HG03025 (cell line): ENCODE measurements at regions not wholly inside any gene's neighbourhood (a gene's known extent, or its start where the extent isn't known, plus 50 kb on each side); places are given as distances from the start of the nearest gene placed in this dataset.
"Not testable (repeated sequence)": the region's sequence is repeated elsewhere in the genome, so short reads cannot be mapped to it uniquely, and the experiment has no call there.

Source experiments
- ATAC-seq: cut with Tn5 transposase; IDR thresholded peaks from one replicate; pipeline ENCODE4 v1.9.1; 2021; ENCODE audit warnings: mild to moderate bottlenecking, moderate library complexity; ENCODE audit not compliant: unreplicated experiment, low FRiP score

DNA sequence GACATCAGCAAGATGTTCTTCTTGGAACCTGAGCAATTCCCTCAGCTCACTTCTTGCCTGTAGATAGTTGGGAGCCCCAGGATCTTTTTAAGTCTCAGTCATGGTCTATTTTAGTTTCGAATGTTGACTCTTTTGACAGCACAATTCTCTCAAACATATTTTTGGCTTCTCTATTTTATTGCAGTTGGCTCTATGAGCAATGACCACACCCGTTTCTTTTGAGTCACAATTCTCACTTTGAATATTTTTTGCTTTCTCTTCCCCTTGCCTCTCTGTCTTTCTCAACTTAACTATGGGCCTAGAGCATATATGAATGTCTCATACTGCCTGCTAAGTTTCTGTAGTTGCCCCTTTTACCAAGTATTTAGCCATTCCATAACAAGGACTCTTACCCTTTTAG lies 222.8 kb downstream of the PTN start:
- ATAC-seq = peak; percentile 96

DNA sequence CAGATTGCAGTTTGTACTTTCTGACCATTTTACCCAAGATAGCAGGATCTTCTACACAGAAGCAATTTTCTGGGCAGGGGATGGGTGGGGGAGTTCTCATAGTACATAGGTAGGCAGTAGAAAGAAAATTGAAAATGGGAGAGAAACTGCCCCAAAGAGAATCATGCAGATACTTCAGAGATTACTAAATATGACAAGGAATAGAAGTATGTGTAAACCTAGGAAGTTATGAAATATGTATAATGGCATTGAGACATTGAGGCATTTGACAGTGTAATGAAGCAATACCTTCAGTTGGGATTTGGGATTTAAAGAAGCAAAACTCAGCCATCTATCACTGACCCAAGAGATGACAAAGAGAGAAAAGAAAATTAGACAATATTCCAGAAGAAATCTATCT lies 233.0 kb downstream of the PTN start:
- no peak for ATAC-seq

DNA sequence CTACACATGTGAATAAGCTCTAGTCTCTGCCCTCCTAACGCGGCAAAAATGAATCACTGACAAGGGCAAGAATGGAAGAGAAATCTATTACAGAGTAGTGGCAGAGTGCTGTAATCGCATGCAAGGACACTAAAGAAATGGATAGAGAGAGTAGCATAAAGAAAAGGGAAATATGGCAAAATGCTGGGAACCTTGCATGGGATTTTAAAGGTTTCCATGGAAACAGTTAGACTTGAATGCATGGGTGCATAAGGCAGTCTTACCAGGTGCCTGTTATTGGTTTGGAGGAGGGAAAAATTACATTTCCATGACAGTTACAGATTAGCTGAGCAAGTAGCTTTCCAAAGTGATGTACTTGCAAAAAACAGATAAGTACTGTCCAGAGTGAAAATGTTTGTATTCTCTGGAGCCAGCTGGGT lies 233.4 kb downstream of the PTN start:
- no peak for ATAC-seq

DNA sequence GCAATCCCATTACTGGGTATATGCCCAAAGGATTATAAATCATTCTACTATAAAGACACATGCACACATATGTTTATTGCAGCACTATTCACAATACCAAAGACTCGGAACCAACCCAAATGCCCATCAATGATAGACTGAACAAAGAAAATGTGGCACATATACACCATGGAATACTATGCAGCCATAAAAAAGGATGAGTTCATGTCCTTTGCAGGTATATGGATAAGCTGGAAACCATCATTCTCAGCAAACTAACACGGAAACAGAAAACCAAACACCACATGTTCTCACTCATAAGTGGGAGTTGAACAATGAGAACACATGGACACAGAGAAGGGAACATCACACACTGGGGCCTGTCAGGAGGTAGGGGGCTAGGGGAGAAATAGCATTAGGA lies 235.7 kb downstream of the PTN start:
- not testable (repeated sequence) for ATAC-seq

DNA sequence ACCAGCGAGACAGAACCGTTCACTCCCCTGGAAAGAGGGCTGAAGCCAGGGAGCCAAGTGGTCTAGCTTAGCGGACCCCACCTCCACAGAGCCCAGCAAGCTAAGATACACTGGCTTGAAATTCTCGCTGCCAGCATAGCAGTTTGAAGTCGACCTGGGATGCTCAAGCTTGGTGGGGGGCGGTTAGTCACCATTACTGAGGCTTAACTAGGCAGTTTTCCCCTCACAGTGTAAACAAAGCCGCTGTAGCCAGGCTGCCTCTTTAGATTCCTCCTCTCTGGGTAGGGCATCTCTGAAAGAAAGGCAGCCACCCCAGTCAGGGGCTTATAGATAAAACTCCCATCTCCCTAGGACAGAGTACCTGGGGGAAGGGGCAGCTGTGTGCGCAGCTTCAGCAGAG lies 235.1 kb downstream of the CHRM2 start:
- ATAC-seq = not testable (repeated sequence)

DNA sequence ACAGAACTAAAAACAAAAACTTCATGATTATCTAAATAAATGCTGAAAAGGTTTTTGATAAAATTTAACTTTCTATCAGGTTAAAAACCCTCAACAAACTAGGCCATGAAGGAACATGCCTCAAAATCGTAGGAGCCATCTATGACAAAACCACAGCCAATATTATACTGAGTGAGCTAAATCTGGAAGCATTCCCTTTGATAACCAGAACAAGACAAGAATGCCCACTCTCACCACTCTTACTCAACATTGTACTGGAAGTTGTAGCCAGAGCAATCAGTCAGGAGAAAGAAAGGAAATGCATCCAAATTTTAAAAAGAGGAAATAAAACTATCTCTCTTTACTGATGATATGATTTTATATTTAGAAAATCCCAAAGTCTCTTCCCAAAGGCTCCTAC lies 228.7 kb downstream of the CHRM2 start:
- no peak for ATAC-seq

DNA sequence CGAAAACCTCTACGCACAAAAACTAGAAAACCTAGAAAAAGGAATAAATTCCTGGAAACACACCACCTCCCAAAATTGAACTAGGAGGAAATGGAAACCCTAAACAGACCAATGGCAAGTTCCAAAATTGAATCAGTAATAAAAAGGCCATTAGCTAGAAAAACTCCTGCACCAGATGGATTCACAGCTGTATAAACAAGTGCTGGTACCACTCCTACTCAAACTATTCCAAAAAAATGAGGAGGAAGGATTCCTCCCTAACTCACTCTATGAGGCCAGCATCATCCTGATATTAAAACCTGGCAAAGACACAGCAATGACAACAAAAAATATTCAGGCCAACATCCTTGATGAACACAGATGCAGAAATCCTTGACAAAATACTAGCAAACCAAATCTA lies 228.2 kb downstream of the CHRM2 start:
- ATAC-seq = no peak

DNA sequence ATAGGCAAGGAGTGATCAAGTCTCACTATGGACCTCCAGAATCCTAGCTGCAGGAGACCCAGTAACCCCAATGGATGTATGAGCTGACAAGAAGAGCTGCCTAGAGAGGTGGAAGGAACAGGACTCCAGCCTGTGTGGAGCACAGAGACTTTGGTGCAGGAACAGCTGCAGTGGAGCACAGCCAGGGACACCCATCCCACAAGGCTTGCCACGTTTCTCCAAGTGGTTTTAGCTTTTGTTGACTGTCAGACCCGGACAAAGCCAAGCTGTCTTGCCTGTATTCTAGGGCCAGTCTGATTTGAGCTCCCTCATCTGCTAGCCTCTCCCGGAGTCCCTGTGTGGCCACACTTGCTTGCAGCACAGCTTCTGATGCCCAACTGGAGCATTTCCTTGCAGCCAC lies 224.7 kb downstream of the CHRM2 start:
- no peak for ATAC-seq

DNA sequence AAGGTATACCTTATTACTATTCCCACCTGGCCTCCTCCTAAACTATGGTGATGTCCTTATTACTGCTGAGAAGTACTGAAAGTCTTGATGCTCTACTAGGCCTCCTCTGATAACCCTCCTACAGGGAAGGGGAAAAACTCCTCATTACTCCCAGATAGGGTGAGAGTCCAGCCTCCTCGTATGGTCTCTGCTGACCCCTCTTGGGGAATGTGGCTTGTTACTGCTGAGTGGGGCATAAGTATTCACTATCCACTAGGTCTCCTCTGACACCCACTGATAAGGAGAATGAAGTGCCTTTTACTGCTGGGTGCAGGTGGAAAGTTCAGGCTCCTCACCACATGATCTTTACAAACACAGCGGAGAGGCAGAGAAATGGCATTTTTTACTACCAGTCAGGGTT lies 222.9 kb downstream of the CHRM2 start:
- no peak for ATAC-seq

DNA sequence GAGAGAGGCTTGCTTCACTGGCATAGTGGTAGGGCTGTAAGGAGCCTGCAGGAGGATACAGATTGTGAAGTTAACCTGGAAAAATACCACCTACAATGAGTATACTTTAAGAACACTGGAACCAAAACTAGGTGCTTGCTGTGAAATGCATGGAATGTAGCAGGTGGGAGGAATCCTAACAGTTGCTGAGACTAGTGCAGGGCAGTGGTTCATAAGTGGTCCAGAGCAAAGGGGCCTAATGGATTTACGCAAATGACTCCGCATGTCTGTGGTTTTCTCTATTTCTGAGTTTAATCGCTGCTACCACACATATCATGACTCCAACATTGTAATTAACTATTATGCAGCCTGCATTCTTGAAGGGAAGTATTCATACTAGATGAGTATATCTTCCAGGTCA lies 218.4 kb downstream of the CHRM2 start:
- no peak for ATAC-seq

DNA sequence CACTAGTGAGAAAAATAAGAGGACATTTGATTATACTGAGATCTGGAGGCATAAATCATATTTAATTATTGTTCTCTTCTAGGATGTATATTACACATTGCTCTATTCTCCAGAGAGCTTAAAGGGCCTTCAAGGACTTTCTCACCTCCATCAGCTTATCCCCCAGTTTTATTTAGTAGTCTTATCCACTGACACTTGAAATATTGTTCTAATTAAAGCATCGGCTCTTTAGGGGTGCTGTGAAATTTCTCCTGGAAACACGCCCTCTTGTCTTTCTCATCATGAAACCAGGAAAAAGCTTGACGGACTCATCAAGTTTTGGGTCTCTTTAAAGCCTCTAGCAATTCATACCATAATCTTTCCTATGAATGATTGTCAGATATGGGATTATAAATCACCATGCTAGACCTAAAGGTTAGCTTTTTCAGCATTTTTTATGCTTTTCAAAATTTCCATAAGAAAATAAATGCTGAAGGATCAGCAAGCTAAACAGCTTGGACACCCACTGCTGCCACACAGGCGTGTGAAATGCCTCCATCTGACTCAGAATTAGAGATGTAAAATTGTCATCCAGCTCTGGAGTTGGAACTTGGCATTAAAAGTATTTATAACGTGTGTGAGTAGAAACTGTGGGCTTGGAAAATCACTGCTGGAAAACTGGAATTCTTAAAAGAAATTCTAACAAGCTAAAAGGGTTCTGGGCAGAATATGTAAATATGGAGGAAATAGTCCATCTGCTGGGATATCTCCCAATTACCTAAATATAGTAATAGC lies 216.3 kb downstream of the CHRM2 start:
- no peak for ATAC-seq

DNA sequence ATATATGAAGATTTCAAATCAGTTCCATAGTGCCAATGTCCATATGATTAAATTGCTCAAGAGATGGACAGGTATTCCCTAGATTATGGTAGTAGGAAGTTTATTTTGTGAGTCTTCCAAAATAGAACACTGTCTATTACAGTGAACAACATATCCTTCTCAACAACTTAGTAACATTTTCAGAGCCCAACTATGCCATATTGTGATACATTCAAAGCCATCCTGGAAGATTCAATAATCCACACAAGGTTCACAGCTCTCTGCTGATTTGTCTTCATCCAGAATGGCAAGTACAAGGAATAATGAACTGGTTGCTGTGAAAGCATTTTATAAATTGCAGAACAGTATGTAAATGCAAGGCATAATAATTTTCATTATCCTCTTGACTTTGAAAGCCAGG lies 213.9 kb downstream of the CHRM2 start:
- ATAC-seq = no peak

DNA sequence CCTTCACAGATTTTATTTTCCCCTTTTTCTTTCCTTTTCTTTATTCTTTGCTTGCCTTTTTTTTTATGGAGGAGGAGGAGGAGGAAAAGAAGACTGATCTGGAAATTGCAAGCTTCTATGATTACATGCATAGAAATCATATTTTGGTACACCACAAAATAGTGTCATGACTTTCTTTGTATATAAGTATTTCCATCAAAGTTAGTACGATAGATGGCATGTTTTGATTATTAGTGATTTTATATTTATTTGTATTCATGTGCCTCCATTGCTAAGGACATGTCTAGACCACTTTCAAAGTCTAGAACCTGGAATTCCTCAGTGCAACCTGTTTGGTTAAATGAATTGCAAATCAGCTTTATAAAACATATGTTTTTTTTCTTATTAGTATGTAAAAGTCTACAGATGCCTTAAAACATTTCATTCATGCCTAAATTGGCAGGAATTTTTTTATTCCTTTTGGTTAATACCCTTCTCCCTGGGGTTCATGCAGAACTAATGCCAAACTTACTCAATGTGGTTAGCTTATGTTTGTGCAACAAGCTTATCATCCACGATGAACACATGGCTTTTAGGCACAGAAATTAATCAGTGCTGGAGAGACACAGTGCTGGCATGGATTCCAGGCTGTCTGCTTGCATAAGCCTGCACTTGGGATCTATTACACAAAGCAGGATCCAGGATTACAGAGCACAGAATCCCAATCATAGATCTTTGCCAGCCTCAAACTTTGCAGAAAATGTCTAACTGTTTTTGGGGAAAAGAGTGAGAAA lies 213.1 kb downstream of the CHRM2 start:
- no peak for ATAC-seq

DNA sequence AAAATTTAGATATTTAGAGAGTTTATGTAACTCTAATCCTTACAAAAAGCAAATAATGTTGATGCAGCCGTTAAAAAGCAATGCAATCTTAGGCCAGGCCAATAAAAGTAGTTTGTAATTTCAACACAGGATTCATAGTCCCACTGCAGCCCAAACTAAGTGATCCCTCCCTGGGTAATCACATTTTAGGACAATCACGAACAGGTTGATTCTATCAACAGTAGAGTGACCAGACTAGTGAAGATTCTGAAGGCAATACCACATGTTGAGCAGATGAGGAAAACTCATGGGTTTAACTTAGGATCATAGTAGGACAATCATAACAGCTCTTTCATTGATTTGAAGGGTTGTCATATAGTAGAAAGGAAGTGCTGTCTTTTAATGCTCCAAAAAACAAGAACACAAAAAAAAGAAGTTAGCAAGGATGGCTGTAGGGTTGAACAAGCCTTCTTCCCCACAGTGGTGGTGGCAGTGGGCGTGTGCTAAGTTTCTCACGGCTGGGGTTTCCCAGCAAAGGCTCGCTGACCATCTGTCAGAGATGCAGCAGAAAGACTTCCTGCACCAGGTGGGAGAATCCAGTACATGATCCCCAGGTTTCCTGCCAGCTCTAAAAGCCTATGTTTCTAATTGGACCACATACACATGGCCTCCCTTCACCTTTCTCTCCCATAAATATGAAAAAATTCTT lies 212.2 kb downstream of the CHRM2 start:
- no peak for ATAC-seq

DNA sequence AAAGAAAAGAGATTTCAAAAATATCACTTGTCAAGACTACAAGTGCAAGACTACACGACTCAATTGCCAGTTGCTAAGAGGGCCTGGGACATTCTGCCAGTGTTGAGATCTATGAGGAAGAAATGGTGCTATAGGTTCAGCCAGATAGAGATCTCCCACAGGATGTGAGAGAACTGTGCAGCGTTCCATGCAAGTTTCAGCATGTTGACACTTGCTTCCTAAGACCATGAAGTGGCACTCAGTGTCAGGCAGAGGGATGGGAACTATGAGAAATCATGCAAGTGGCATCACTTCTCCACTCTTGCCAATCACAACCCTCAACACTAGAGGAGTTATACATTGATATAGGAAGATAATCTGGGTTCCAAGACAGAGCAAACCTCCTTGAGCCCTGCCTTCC lies 210.3 kb downstream of the CHRM2 start:
- ATAC-seq = no peak

DNA sequence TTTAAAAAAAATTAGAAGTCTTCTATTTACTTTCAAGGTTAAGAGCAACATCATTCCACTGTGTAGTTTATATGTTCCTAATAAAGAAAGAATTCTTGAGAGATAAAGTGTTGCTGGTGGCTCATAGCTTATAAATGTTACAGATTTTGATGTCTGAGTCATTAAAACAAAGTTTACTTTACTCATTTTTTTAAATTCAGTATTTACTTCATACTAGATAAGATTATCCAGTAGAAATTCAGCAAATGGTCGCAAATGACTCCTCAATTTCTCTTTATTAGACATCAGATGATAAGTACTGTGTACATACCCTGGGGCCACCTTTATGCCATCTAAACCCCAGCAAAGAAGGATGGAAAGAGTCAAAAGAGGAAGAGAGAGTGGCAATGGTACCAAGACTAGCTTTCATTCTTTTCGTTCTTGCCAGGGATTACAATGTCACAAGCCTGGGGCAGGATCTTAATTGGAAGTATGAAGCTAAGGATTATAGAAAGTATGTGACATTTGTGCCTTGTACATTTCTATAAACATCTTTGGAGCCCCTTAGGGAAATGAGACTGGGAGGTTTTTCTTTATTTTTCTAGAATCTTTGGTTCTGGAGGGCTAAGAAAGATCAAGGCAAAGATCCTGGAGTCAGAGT lies 206.1 kb downstream of the CHRM2 start:
- ATAC-seq = no peak

DNA sequence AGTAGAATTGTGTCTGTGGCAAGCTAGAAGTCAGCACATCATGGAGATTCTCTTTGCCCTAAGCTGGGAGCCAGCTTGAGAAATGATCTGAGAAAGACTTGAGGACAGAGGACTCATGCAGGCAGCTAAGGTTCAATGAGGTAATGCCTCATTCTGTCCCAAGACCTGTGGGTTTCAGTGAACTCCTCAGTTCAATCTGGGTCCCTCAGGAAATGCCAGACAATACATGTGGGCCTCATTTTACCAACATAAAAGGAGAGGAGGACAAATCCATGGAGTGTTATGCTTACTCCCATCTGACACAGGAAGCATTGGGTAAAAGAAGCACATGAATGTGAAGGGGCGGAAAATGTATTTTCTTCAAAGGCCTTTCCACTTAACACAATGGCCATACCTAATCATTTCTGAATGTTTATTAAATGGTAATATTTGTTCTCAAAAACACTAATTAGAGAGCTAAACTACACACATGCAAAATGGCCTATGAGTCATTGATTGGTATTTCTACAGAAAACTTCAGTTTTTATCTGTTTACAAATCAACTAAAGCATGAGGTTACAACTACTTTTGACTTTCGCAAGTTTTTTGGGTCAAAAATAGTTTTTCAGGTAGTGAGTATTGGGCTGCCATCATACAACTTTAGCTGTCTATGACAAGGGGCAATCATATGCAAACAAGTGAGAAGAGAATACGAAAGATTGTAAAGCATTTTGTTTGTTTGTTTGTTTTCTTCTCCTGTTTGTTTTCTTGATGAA lies 205.3 kb downstream of the CHRM2 start:
- ATAC-seq = no peak
